ENCODE measurements at regions not wholly inside any gene's neighbourhood (a gene's known extent, or its start where the extent isn't known, plus 50 kb on each side); places are given as distances from the start of the nearest gene placed in this dataset.
A peak's percentile ranks its signal among the peaks of the same experiment; 100 is the strongest.
"Not testable (repeated sequence)": the region's sequence is repeated elsewhere in the genome, so short reads cannot be mapped to it uniquely, and the experiment has no call there.

- DNase-seq (ENCODE audit: low read depth): no peak
Measured at GRCh38 chr14:51342226-51342625, 102.2 kb downstream of the TMX1 start.

GRCh38 chr14:51351997-51352396 lies 112.0 kb downstream of the TMX1 start:
- DNase-seq (ENCODE audit: low read depth): no peak

GRCh38 chr14:51353901-51354300 lies 113.9 kb downstream of the TMX1 start:
- no peak for DNase-seq (ENCODE audit: low read depth)

GRCh38 chr14:51354846-51355245 lies 114.8 kb downstream of the TMX1 start:
- DNase-seq (ENCODE audit: low read depth): no peak

GRCh38 chr14:51356381-51356780 lies 116.3 kb downstream of the TMX1 start:
- DNase-seq (ENCODE audit: low read depth): no peak

GRCh38 chr14:51357250-51357649 lies 117.2 kb downstream of the TMX1 start:
- DNase-seq (ENCODE audit: low read depth): no peak

GRCh38 chr14:51360592-51360991 lies 120.5 kb downstream of the TMX1 start:
- no peak for DNase-seq (ENCODE audit: low read depth)

GRCh38 chr14:51365241-51365965 lies 125.4 kb downstream of the TMX1 start:
- no peak for DNase-seq (ENCODE audit: low read depth)

- DNase-seq (ENCODE audit: low read depth): not testable (repeated sequence)
Measured at GRCh38 chr14:51366460-51366859, 126.4 kb downstream of the TMX1 start.

- DNase-seq (ENCODE audit: low read depth): not testable (repeated sequence)
Measured at GRCh38 chr14:51366866-51367599, 127.0 kb downstream of the TMX1 start.

GRCh38 chr14:51367600-51367931 lies 127.5 kb downstream of the TMX1 start:
- DNase-seq (ENCODE audit: low read depth): peak; percentile 52

GRCh38 chr14:51368721-51369163 lies 128.7 kb downstream of the TMX1 start:
- peak; percentile 81 for DNase-seq (ENCODE audit: low read depth)

GRCh38 chr14:51369814-51370213 lies 129.8 kb downstream of the TMX1 start:
- DNase-seq (ENCODE audit: low read depth): no peak

- DNase-seq (ENCODE audit: low read depth): no peak
Measured at GRCh38 chr14:51370758-51371386, 130.8 kb downstream of the TMX1 start.

- not testable (repeated sequence) for DNase-seq (ENCODE audit: low read depth)
Measured at GRCh38 chr14:51377186-51377585, 137.1 kb downstream of the TMX1 start.

- no peak for DNase-seq (ENCODE audit: low read depth)
Measured at GRCh38 chr14:51382506-51382905, 142.5 kb downstream of the TMX1 start.

- DNase-seq (ENCODE audit: low read depth): no peak
Measured at GRCh38 chr14:51386411-51386810, 146.4 kb downstream of the TMX1 start.

GRCh38 chr14:51386983-51387735 lies 147.1 kb downstream of the TMX1 start:
- no peak for DNase-seq (ENCODE audit: low read depth)

- no peak for DNase-seq (ENCODE audit: low read depth)
Measured at GRCh38 chr14:51392416-51392815, 152.4 kb downstream of the TMX1 start.

- DNase-seq (ENCODE audit: low read depth): no peak
Measured at GRCh38 chr14:51394384-51394783, 154.3 kb downstream of the TMX1 start.

GRCh38 chr14:51394804-51395203 lies 154.8 kb downstream of the TMX1 start:
- DNase-seq (ENCODE audit: low read depth): no peak

GRCh38 chr14:51395361-51395849 lies 155.4 kb downstream of the TMX1 start:
- DNase-seq (ENCODE audit: low read depth): peak; percentile 82

Data from non-pigmented ciliary epithelial cell (primary cell).